ENCODE measurements at regions not wholly inside any gene's neighbourhood (a gene's known extent, or its start where the extent isn't known, plus 50 kb on each side); places are given as distances from the start of the nearest gene placed in this dataset.

GRCh38 chr2:125167820-125168219 is 1142.7 kb downstream of the CNTNAP5 start:
- intact Hi-C loops (cut with DNase I; ENCODE audit: low total_unique reads) = no loop called here
- Histone ChIP-seq H3K4me1 (no peaks in the 10 kb centered on the region), H3K27ac (no peak overlapping the region), H3K9me3 (no peaks in the 10 kb centered on the region), H3K27me3 (replicated peaks in 1 of 7) (no peaks in the 10 kb centered on the region), H3K36me3 (no peaks in the 10 kb centered on the region), H3K4me3 (no peak overlapping the region)
- no peak for DNase-seq
- TF ChIP-seq POLR2AphosphoS5 (IDR thresholded peaks at IDR 0.05) (no peak), CTCF (IDR thresholded peaks at IDR 0.05 in 8 of 11, conservative IDR thresholded peaks at IDR 0.05 in 3 of 11) (no peak), POLR2A (IDR thresholded peaks at IDR 0.05) (no peak)

- Histone ChIP-seq H3K9me3 (peaks cover 0 to 4% (median 0%) of the 10 kb centered on the region in 8 donors), H3K27ac (no peak overlapping the region), H3K36me3 (no peaks in the 10 kb centered on the region), H3K4me1 (no peaks in the 10 kb centered on the region), H3K4me3 (no peak overlapping the region), H3K27me3 (replicated peaks in 1 of 7) (no peaks in the 10 kb centered on the region)
- DNase-seq = no peak
- 59 to 77% (median 63%) methylated on average over 2 of the region's 2 CpGs for WGBS, 5 donors
- TF ChIP-seq POLR2AphosphoS5 (IDR thresholded peaks at IDR 0.05) (no peak), POLR2A (IDR thresholded peaks at IDR 0.05) (no peak), CTCF (IDR thresholded peaks at IDR 0.05 in 8 of 11, conservative IDR thresholded peaks at IDR 0.05 in 3 of 11) (no peak)
- intact Hi-C loops (cut with DNase I; ENCODE audit: low total_unique reads) = no loop called here
Measured at GRCh38 chr2:125168442-125168841, 1143.4 kb downstream of the CNTNAP5 start.

- Histone ChIP-seq H3K4me3 (no peak overlapping the region), H3K4me1 (no peaks in the 10 kb centered on the region), H3K9me3 (peaks cover 0 to 8% (median 0%) of the 10 kb centered on the region in 8 donors), H3K27me3 (replicated peaks in 1 of 7) (no peaks in the 10 kb centered on the region), H3K27ac (no peak overlapping the region), H3K36me3 (no peaks in the 10 kb centered on the region)
- intact Hi-C loops (cut with DNase I; ENCODE audit: low total_unique reads) = no loop called here
- no peak for DNase-seq
- 66 to 78% (median 73%) methylated on average over 6 of the region's 6 CpGs for WGBS, 5 donors
- TF ChIP-seq POLR2AphosphoS5 (IDR thresholded peaks at IDR 0.05) (no peak), CTCF (IDR thresholded peaks at IDR 0.05 in 8 of 11, conservative IDR thresholded peaks at IDR 0.05 in 3 of 11) (no peak)
Measured at GRCh38 chr2:125169022-125169763, 1144.1 kb downstream of the CNTNAP5 start.

GRCh38 chr2:125169764-125170146 is 1144.7 kb downstream of the CNTNAP5 start:
- Histone ChIP-seq H3K4me1 (no peaks in the 10 kb centered on the region), H3K4me3 (no peak overlapping the region), H3K27ac (no peak overlapping the region), H3K27me3 (replicated peaks in 1 of 7) (no peaks in the 10 kb centered on the region), H3K9me3 (peaks cover 0 to 14% (median 0%) of the 10 kb centered on the region in 8 donors), H3K36me3 (no peaks in the 10 kb centered on the region)
- intact Hi-C loops (cut with DNase I; ENCODE audit: low total_unique reads) = no loop called here
- 86 to 94% (median 89%) methylated on average over 3 of the region's 3 CpGs for WGBS, 5 donors
- no peak for DNase-seq
- TF ChIP-seq CTCF (IDR thresholded peaks at IDR 0.05 in 8 of 11, conservative IDR thresholded peaks at IDR 0.05 in 3 of 11) (no peak), POLR2AphosphoS5 (IDR thresholded peaks at IDR 0.05) (no peak), POLR2A (IDR thresholded peaks at IDR 0.05) (no peak)

Data from spleen (tissue), 11 donors.